Tibial artery (tissue), 4 donors: ENCODE measurements at regions not wholly inside any gene's neighbourhood (a gene's known extent, or its start where the extent isn't known, plus 50 kb on each side); places are given as distances from the start of the nearest gene placed in this dataset.

Experiments used
- DNase-seq, 2 donors: peaks; one replicate each; pipeline ENCODE4 v3.0.0-alpha.2; 2019
- H3K27ac ChIP-seq, 2 donors: fragments of 200-600 bp; sonication (generic) in 1 of 2; 1 replicate in 1 of 2; 2 replicates in 1 of 2; pipeline ENCODE4 v1.5.1; 2018 to 2019; ENCODE audit warnings: mild to moderate bottlenecking in 1 of 2
- H3K27me3 ChIP-seq, 2 donors: fragments of 200-600 bp; sonication (generic) in 1 of 2; one replicate each; pipeline versions ENCODE4 v1.5.1 to v1.6.0; 2016 to 2019
- H3K36me3 ChIP-seq, 3 donors: fragments of 200-600 bp; sonication (generic) in 2 of 3; one replicate each; pipeline ENCODE4 v1.5.1; 2016 to 2019; ENCODE audit warnings: mild to moderate bottlenecking in 2 of 3
- H3K4me1 ChIP-seq, 4 donors: fragments of 200-600 bp; sonication (generic) in 2 of 4; 1 replicate in 3 of 4; 2 replicates in 1 of 4; pipeline ENCODE4 v1.5.1; 2016 to 2019
- H3K4me3 ChIP-seq, 2 donors: fragments of 200-600 bp; sonication (generic) in 1 of 2; 1 replicate in 1 of 2; 2 replicates in 1 of 2; pipeline ENCODE4 v1.5.1; 2018 to 2019; ENCODE audit warnings: mild to moderate bottlenecking in 2 of 2
- H3K9me3 ChIP-seq, 3 donors: fragments of 200-600 bp; sonication (generic) in 1 of 3; one replicate each; pipeline ENCODE4 v1.5.1; 2016 to 2019
- CTCF ChIP-seq, 2 experiments: fragments of 200-600 bp in 1 of 2; fragments of 450-650 bp in 1 of 2; IDR thresholded peaks; one replicate each; pipeline ENCODE4 v1.5.1; 2017 to 2019; ENCODE audit warnings: antibody characterized with exemption in 2 of 2, mild to moderate bottlenecking in 1 of 2, moderate library complexity in 1 of 2
- intact Hi-C: fragments of 100-400 bp; cut with DNase I; formaldehyde crosslinking; loops from one replicate; pipeline ENCODE4 v1.15.0; 2023; ENCODE audit warnings: low total_unique reads

GRCh38 chr12:87930033-87930432 is 99.2 kb downstream of the C12orf50 start:
- DNase-seq: no peak
- intact Hi-C loops: no loop called here

GRCh38 chr12:87929346-87929745 is 99.9 kb downstream of the C12orf50 start:
- Histone ChIP-seq H3K27me3 (no peaks in the 10 kb centered on the region), H3K9me3 (no peaks in the 10 kb centered on the region), H3K4me3 (no peak overlapping the region), H3K27ac (no peak overlapping the region), H3K4me1 (no peaks in the 10 kb centered on the region), H3K36me3 (no peaks in the 10 kb centered on the region)
- intact Hi-C loops: no loop called here
- TF ChIP-seq CTCF (IDR thresholded peaks at IDR 0.05): no peak
- no peak for DNase-seq

More at GRCh38 chr12:87930033-87930432, 99.2 kb downstream of the C12orf50 start:
- no peak for TF ChIP-seq CTCF (IDR thresholded peaks at IDR 0.05)
- no peaks in the 10 kb centered on the region for H3K4me1 ChIP-seq
- H3K9me3 ChIP-seq: no peaks in the 10 kb centered on the region
- no peaks in the 10 kb centered on the region for H3K36me3 ChIP-seq
- no peak overlapping the region for H3K27ac ChIP-seq
- no peak overlapping the region for H3K4me3 ChIP-seq
- H3K27me3 ChIP-seq: no peaks in the 10 kb centered on the region

- H3K9me3 ChIP-seq: no peaks in the 10 kb centered on the region
- no peak for TF ChIP-seq CTCF (IDR thresholded peaks at IDR 0.05)
- H3K4me1 ChIP-seq: no peaks in the 10 kb centered on the region
- no peak for DNase-seq
- H3K27ac ChIP-seq: no peak overlapping the region
- intact Hi-C loops: no loop called here
- H3K36me3 ChIP-seq: no peaks in the 10 kb centered on the region
- H3K4me3 ChIP-seq: no peak overlapping the region
- H3K27me3 ChIP-seq: no peaks in the 10 kb centered on the region
Measured at GRCh38 chr12:87928031-87928430, 101.2 kb downstream of the C12orf50 start.

GRCh38 chr12:87925021-87925420 is 104.2 kb downstream of the C12orf50 start:
- Histone ChIP-seq H3K27me3 (no peaks in the 10 kb centered on the region), H3K4me1 (no peaks in the 10 kb centered on the region), H3K27ac (no peak overlapping the region), H3K36me3 (no peaks in the 10 kb centered on the region), H3K9me3 (no peaks in the 10 kb centered on the region), H3K4me3 (no peak overlapping the region)
- no peak for TF ChIP-seq CTCF (IDR thresholded peaks at IDR 0.05)
- intact Hi-C loops: no loop called here
- no peak for DNase-seq

- Histone ChIP-seq H3K36me3 (no peaks in the 10 kb centered on the region), H3K9me3 (no peaks in the 10 kb centered on the region), H3K27ac (no peak overlapping the region), H3K4me1 (no peaks in the 10 kb centered on the region), H3K27me3 (no peaks in the 10 kb centered on the region), H3K4me3 (no peak overlapping the region)
- TF ChIP-seq CTCF (IDR thresholded peaks at IDR 0.05): no peak
- no peak for DNase-seq
- intact Hi-C loops: no loop called here
Measured at GRCh38 chr12:87924149-87924548, 105.1 kb downstream of the C12orf50 start.

- Histone ChIP-seq H3K36me3 (no peaks in the 10 kb centered on the region), H3K4me1 (no peaks in the 10 kb centered on the region), H3K9me3 (no peaks in the 10 kb centered on the region), H3K4me3 (no peak overlapping the region), H3K27me3 (no peaks in the 10 kb centered on the region), H3K27ac (no peak overlapping the region)
- TF ChIP-seq CTCF (IDR thresholded peaks at IDR 0.05): no peak
- no peak for DNase-seq
- intact Hi-C loops: no loop called here
Measured at GRCh38 chr12:87923361-87923760, 105.8 kb downstream of the C12orf50 start.
